ENCODE measurements at regions not wholly inside any gene's neighbourhood (a gene's known extent, or its start where the extent isn't known, plus 50 kb on each side); places are given as distances from the start of the nearest gene placed in this dataset.

GRCh38 chr4:186806679-186807421, 83.2 kb upstream of the FAT1 start:
- in situ Hi-C loops (cut with MboI; ENCODE audit: low sequenced_read_pairs) (no loop called here), dilution Hi-C loops (cut with HindIII; ENCODE audit: low sequenced_read_pairs, unreplicated experiment) (no loop called here), intact Hi-C loops (cut with micrococcal nuclease) (no loop called here)
- ATAC-seq (ENCODE audit: low read depth) (no peak), DNase-seq (no peak)
- Histone ChIP-seq H3K23ac (ENCODE audit: low read depth, low read length) (no peak overlapping the region), H2BK20ac (ENCODE audit: low read depth, low read length) (no peak overlapping the region), H3K79me1 (ENCODE audit: low read depth in 1 of 2, low read length in 2 of 2) (no peaks in the 10 kb centered on the region), H4K91ac (ENCODE audit: insufficient read depth, low read depth, low read length) (no peak overlapping the region), H3K56ac (ENCODE audit: extremely low read depth, insufficient read depth, low read length) (no peak overlapping the region), H2BK15ac (ENCODE audit: low read depth, low read length) (no peak overlapping the region), H3K9me3 (ENCODE audit: control insufficient read depth, insufficient read depth, low read length) (no peaks in the 10 kb centered on the region), H3K4me1 (ENCODE audit: control insufficient read depth, insufficient read depth, low read length) (peaks cover 6% of the 10 kb centered on the region), H3K9me1 (ENCODE audit: insufficient read depth, low read length) (peaks cover 5% of the 10 kb centered on the region), H4K8ac (ENCODE audit: low read depth in 2 of 2, low read length in 2 of 2) (no peak overlapping the region), H3K14ac (replicated peaks; ENCODE audit: low read depth, low read length) (peak overlapping the region; percentile 23; the same call in 1 of the 2 replicates), H2AK5ac (ENCODE audit: low read depth, low read length) (no peak overlapping the region), H2BK5ac (ENCODE audit: low read depth, low read length, poor library complexity, severe bottlenecking) (no peak overlapping the region), H3K27me3 (ENCODE audit: control insufficient read depth, insufficient read depth, low read length) (no peaks in the 10 kb centered on the region), H3K18ac (ENCODE audit: low read depth, low read length) (no peak overlapping the region), H3K4ac (ENCODE audit: low read depth, low read length) (no peak overlapping the region), H3K4me2 (ENCODE audit: low read depth, low read length) (no peak overlapping the region), H3K4me3 (ENCODE audit: insufficient read depth, low read depth, low read length) (no peak overlapping the region), H2AK9ac (replicated peaks; ENCODE audit: low read depth, low read length, poor library complexity) (no peak overlapping the region), H3K27ac (ENCODE audit: insufficient read depth, low read length) (no peak overlapping the region), H3K36me3 (ENCODE audit: control insufficient read depth, insufficient read depth, low read length) (no peaks in the 10 kb centered on the region), H4K20me1 (ENCODE audit: insufficient read depth, low read length) (no peaks in the 10 kb centered on the region), H2AFZ (replicated peaks; ENCODE audit: low read length, poor library complexity) (no peak overlapping the region), H2BK120ac (ENCODE audit: low read depth, low read length) (0 out of 2 replicates have a peak overlapping the region, but pooled peaks have one; percentile 6), H3K9ac (ENCODE audit: low read depth, low read length) (no peak overlapping the region), H4K5ac (ENCODE audit: low read depth, low read length) (no peak overlapping the region; the same call in 1 of the 2 replicates)
- BruUV-seq (replicated peaks) = no TSS peak
- ChIA-PET CTCF (interaction anchor here (0.7 to 1.0 kb wide), 4 partner anchors 9 to 1240 kb away, joined by 3 read pairs; no protein-coding TSS in a partner anchor), POLR2A (ENCODE audit: unreplicated experiment) (interaction anchor here (0.6 kb wide), 1 partner anchor 199 kb away, joined by 8 read pairs; no protein-coding TSS in a partner anchor)
- no peak for TF ChIP-seq CEBPB (IDR thresholded peaks at IDR 0.05; ENCODE audit: low read depth, low read length)
- TF ChIP-seq, protein P1, sequence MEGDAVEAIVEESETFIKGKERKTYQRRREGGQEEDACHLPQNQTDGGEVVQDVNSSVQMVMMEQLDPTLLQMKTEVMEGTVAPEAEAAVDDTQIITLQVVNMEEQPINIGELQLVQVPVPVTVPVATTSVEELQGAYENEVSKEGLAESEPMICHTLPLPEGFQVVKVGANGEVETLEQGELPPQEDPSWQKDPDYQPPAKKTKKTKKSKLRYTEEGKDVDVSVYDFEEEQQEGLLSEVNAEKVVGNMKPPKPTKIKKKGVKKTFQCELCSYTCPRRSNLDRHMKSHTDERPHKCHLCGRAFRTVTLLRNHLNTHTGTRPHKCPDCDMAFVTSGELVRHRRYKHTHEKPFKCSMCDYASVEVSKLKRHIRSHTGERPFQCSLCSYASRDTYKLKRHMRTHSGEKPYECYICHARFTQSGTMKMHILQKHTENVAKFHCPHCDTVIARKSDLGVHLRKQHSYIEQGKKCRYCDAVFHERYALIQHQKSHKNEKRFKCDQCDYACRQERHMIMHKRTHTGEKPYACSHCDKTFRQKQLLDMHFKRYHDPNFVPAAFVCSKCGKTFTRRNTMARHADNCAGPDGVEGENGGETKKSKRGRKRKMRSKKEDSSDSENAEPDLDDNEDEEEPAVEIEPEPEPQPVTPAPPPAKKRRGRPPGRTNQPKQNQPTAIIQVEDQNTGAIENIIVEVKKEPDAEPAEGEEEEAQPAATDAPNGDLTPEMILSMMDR (conservative IDR thresholded peaks at IDR 0.05; ENCODE audit: low read depth, low read length) = no peak
- TF ChIP-seq ELK1 (IDR thresholded peaks at IDR 0.05; ENCODE audit: borderline replicate concordance, low read depth, low read length) = no peak
- TF ChIP-seq RAD21 (IDR thresholded peaks at IDR 0.05; ENCODE audit: low read length) = no peak
- no peak for TF ChIP-seq FOS (IDR thresholded peaks at IDR 0.05; ENCODE audit: low read depth, low read length)
- no peak for TF ChIP-seq CHD1 (IDR thresholded peaks at IDR 0.05; ENCODE audit: low read depth, low read length)
- no peak for TF ChIP-seq RFX5 (IDR thresholded peaks at IDR 0.05; ENCODE audit: low read depth, low read length)
- no peak for TF ChIP-seq MAZ (IDR thresholded peaks at IDR 0.05; ENCODE audit: borderline replicate concordance, low read depth, low read length)
- no peak for TF ChIP-seq SMC3 (IDR thresholded peaks at IDR 0.05; ENCODE audit: low read depth, low read length)
- no peak for TF ChIP-seq NFE2L2 (IDR thresholded peaks at IDR 0.05; ENCODE audit: low read depth, low read length)
- TF ChIP-seq POLR2A (IDR thresholded peaks at IDR 0.05; ENCODE audit: low read depth, low read length) = no peak
- TF ChIP-seq MXI1 (IDR thresholded peaks at IDR 0.05; ENCODE audit: borderline replicate concordance, low read depth, low read length) = no peak
- TF ChIP-seq, protein P2, sequence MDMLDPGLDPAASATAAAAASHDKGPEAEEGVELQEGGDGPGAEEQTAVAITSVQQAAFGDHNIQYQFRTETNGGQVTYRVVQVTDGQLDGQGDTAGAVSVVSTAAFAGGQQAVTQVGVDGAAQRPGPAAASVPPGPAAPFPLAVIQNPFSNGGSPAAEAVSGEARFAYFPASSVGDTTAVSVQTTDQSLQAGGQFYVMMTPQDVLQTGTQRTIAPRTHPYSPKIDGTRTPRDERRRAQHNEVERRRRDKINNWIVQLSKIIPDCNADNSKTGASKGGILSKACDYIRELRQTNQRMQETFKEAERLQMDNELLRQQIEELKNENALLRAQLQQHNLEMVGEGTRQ (IDR thresholded peaks at IDR 0.05; ENCODE audit: low read depth, low read length) = no peak
- no peak for TF ChIP-seq MAFK (IDR thresholded peaks at IDR 0.05; ENCODE audit: low read depth, low read length)
- TF ChIP-seq BHLHE40 (IDR thresholded peaks at IDR 0.05; ENCODE audit: low read depth, low read length) = no peak
- no peak for TF ChIP-seq RCOR1 (IDR thresholded peaks at IDR 0.05; ENCODE audit: insufficient replicate concordance, low read length)
- no CpG with 5 or more reads among the region's 7 CpGs for WGBS, 2 experiments (ENCODE audit: extremely low coverage in 2 of 2, insufficient read length in 1 of 2)
